Trophoblast cell (in vitro differentiated cells and primary cell): ENCODE measurements at regions not wholly inside any gene's neighbourhood (a gene's known extent, or its start where the extent isn't known, plus 50 kb on each side); places are given as distances from the start of the nearest gene placed in this dataset.
A peak's percentile ranks its signal among the peaks of the same experiment; 100 is the strongest.
"Not testable (repeated sequence)": the region's sequence is repeated elsewhere in the genome, so short reads cannot be mapped to it uniquely, and the experiment has no call there.

Source experiments
- DNase-seq, 2 donors: peaks; one replicate each; pipeline ENCODE4 v3.0.0-alpha.2; 2016
- H2AFZ ChIP-seq: 2 replicates; pipeline ENCODE4 v1.6.1; 2013; ENCODE audit warnings: low read length, moderate library complexity, mild to moderate bottlenecking; ENCODE audit not compliant: insufficient read depth, poor library complexity
- H2AK5ac ChIP-seq: 2 replicates; pipeline ENCODE4 v1.6.1; 2013; ENCODE audit warnings: mild to moderate bottlenecking, low read length
- H2BK120ac ChIP-seq: 2 replicates; pipeline ENCODE4 v1.6.1; 2013; ENCODE audit warnings: low read length, mild to moderate bottlenecking, moderate library complexity; ENCODE audit not compliant: insufficient read depth, poor library complexity
- H2BK12ac ChIP-seq: 2 replicates; pipeline ENCODE4 v1.6.1; 2013; ENCODE audit warnings: mild to moderate bottlenecking, low read length, moderate library complexity
- H2BK5ac ChIP-seq: 2 replicates; pipeline ENCODE4 v1.6.1; 2013; ENCODE audit warnings: low read length, low read depth, moderate library complexity, mild to moderate bottlenecking; ENCODE audit not compliant: poor library complexity
- H3K14ac ChIP-seq: 2 replicates; pipeline ENCODE4 v1.6.1; 2013; ENCODE audit warnings: mild to moderate bottlenecking, low read length
- H3K18ac ChIP-seq: 2 replicates; pipeline ENCODE4 v1.6.1; 2013; ENCODE audit warnings: mild to moderate bottlenecking, low read length
- H3K23ac ChIP-seq: 2 replicates; pipeline ENCODE4 v1.6.1; 2013; ENCODE audit warnings: low read length
- H3K27ac ChIP-seq: 2 replicates; pipeline ENCODE4 v1.5.1; 2013; ENCODE audit warnings: low read depth, mild to moderate bottlenecking, inconsistent platforms, low read length, moderate library complexity
- H3K27me3 ChIP-seq: 2 replicates; pipeline ENCODE4 v1.6.1; 2013; ENCODE audit warnings: inconsistent platforms, mild to moderate bottlenecking, low read length, moderate library complexity; ENCODE audit not compliant: insufficient read depth
- H3K36me3 ChIP-seq, 2 experiments: 1 replicate in 1 of 2; 2 replicates in 1 of 2; pipeline ENCODE4 v1.6.1; 2013; ENCODE audit warnings: low read length in 2 of 2, mild to moderate bottlenecking in 2 of 2, moderate library complexity in 1 of 2; ENCODE audit not compliant: insufficient read depth in 2 of 2, control insufficient read depth in 1 of 2
- H3K4ac ChIP-seq: 2 replicates; pipeline ENCODE4 v1.6.1; 2013; ENCODE audit warnings: low read depth, mild to moderate bottlenecking, low read length, moderate library complexity
- H3K4me1 ChIP-seq, 2 experiments: 1 replicate in 1 of 2; 2 replicates in 1 of 2; pipeline ENCODE4 v1.6.1; 2013; ENCODE audit warnings: low read length in 2 of 2, mild to moderate bottlenecking in 2 of 2, moderate library complexity in 1 of 2; ENCODE audit not compliant: insufficient read depth in 2 of 2, control insufficient read depth in 1 of 2
- H3K4me2 ChIP-seq: 2 replicates; pipeline ENCODE4 v1.6.1; 2013; ENCODE audit warnings: inconsistent platforms, mild to moderate bottlenecking, low read length, moderate library complexity
- H3K4me3 ChIP-seq: 2 replicates; pipeline ENCODE4 v1.5.1; 2013; ENCODE audit warnings: mild to moderate bottlenecking, low read depth, low read length, inconsistent platforms
- H3K79me1 ChIP-seq: one replicate; pipeline ENCODE4 v1.6.1; 2013; ENCODE audit warnings: low read length
- H3K79me2 ChIP-seq: 2 replicates; pipeline ENCODE4 v1.6.1; 2013; ENCODE audit warnings: low read length, mild to moderate bottlenecking; ENCODE audit not compliant: control insufficient read depth, insufficient read depth, poor library complexity
- H3K9ac ChIP-seq: 2 replicates; pipeline ENCODE4 v1.6.1; 2013; ENCODE audit warnings: mild to moderate bottlenecking, low read length
- H3K9me3 ChIP-seq: 2 replicates; pipeline ENCODE4 v1.6.1; 2013; ENCODE audit warnings: low read depth, mild to moderate bottlenecking, control low read depth, inconsistent platforms, low read length; ENCODE audit not compliant: insufficient read depth
- H4K12ac ChIP-seq: 2 replicates; pipeline ENCODE4 v1.6.1; 2013; ENCODE audit warnings: low read depth, mild to moderate bottlenecking, low read length, moderate library complexity
- H4K8ac ChIP-seq: 2 replicates; pipeline ENCODE4 v1.6.1; 2013; ENCODE audit warnings: low read depth, mild to moderate bottlenecking, low read length, moderate library complexity
- H4K91ac ChIP-seq: one replicate; pipeline ENCODE4 v1.6.1; 2013; ENCODE audit warnings: low read depth, mild to moderate bottlenecking, low read length, moderate library complexity
- WGBS: extraction: QIAGEN DNeasy Blood & Tissue Kit; methylation state at CpG from one replicate; pipeline ENCODE4 v1.1.7; 2013; ENCODE audit warnings: missing lambda C conversion rate; ENCODE audit not compliant: insufficient read length, insufficient coverage; ENCODE audit errors: extremely low coverage; 5-methylcytosine and 5-hydroxymethylcytosine counted together

DNA sequence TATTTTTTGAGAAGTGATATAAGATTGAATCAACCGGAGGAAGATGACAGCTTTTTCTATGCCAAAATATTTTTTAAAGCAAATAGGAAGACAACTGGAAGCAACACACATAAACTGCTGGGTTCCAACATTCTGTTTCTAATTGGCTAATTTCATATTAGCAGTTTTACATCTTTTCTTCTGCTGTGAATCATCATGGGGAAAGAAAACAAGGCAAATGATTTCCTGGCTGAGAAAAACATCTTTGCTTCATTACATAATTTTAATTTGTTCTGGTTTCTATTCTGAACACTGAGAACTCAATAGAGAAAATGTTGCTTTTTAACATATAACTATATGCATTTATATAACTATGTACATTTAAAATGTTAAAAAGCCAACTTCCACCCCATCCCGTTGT, 2518.5 kb downstream of the ARAP2 start:
- H4K8ac ChIP-seq, result no peak overlapping the region
- H3K9ac ChIP-seq, result no peak overlapping the region
- H2AK5ac ChIP-seq, result no peak overlapping the region
- no peaks in the 10 kb centered on the region for H3K27me3 ChIP-seq
- no peak overlapping the region for H2AFZ ChIP-seq
- no peak overlapping the region for H3K4me3 ChIP-seq
- H3K18ac ChIP-seq, result no peak overlapping the region
- H3K4me1 ChIP-seq, result peaks cover 0 to 2% of the 10 kb centered on the region in 2 experiments
- H3K79me2 ChIP-seq, result no peaks in the 10 kb centered on the region
- H3K36me3 ChIP-seq, result no peaks in the 10 kb centered on the region
- no peak overlapping the region for H4K12ac ChIP-seq
- no peak overlapping the region for H4K91ac ChIP-seq
- H3K27ac ChIP-seq, result no peak overlapping the region
- no peak overlapping the region for H3K23ac ChIP-seq
- no peak overlapping the region for H3K4me2 ChIP-seq
- DNase-seq, result no peak
- no peak overlapping the region for H2BK5ac ChIP-seq
- no peak overlapping the region for H3K4ac ChIP-seq
- no peak overlapping the region for H2BK12ac ChIP-seq
- WGBS, result no CpG with 5 or more reads among the region's 2 CpGs
- no peaks in the 10 kb centered on the region for H3K9me3 ChIP-seq
- H3K79me1 ChIP-seq, result no peaks in the 10 kb centered on the region
- no peak overlapping the region for H3K14ac ChIP-seq
- no peak overlapping the region for H2BK120ac ChIP-seq

DNA sequence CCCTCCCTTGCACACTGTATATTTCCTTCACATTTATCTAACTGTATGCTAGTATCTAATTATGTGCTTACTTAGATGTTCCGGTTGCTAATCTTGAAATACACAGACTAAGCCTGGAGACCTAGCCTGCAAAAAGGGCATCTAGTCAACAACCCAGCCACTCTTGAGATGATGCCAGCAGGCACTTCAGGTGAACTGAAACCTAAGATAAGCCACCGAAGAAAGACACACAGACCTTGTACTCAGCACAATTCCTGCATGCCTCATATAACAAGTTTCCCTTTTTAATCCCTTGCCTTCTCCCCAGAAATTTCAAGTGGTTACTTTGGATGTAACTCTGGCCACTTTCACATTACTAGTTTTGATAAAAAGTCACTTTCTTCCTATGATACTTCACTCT, 2506.6 kb downstream of the ARAP2 start:
- WGBS, result no CpG with 5 or more reads among the region's 2 CpGs
- no peak overlapping the region for H4K91ac ChIP-seq
- H3K79me1 ChIP-seq, result peaks cover 6% of the 10 kb centered on the region
- no peak overlapping the region for H3K9ac ChIP-seq
- H3K23ac ChIP-seq, result no peak overlapping the region
- no peak overlapping the region for H3K27ac ChIP-seq
- H4K8ac ChIP-seq, result no peak overlapping the region
- H3K4me1 ChIP-seq, result peaks cover 0 to 4% of the 10 kb centered on the region in 2 experiments
- peaks cover 0 to 2% of the 10 kb centered on the region in 2 experiments for H3K36me3 ChIP-seq
- H2AFZ ChIP-seq, result no peak overlapping the region
- no peak overlapping the region for H2BK12ac ChIP-seq
- H3K79me2 ChIP-seq, result no peaks in the 10 kb centered on the region
- no peak overlapping the region for H2BK120ac ChIP-seq
- no peak overlapping the region for H4K12ac ChIP-seq
- H3K14ac ChIP-seq, result no peak overlapping the region
- H2BK5ac ChIP-seq, result no peak overlapping the region
- DNase-seq, result no peak
- H3K18ac ChIP-seq, result no peak overlapping the region
- H3K4me2 ChIP-seq, result no peak overlapping the region
- H3K4me3 ChIP-seq, result no peak overlapping the region
- H3K9me3 ChIP-seq, result peaks cover 4% of the 10 kb centered on the region
- H3K27me3 ChIP-seq, result no peaks in the 10 kb centered on the region
- no peak overlapping the region for H3K4ac ChIP-seq
- H2AK5ac ChIP-seq, result no peak overlapping the region

- WGBS, result no CpG with 5 or more reads among the region's 10 CpGs
- H3K79me1 ChIP-seq, result peaks cover 6% of the 10 kb centered on the region
- peak overlapping the region; percentile 49 for H4K91ac ChIP-seq
- no peak overlapping the region for H3K14ac ChIP-seq
- no peak overlapping the region for H4K8ac ChIP-seq
- no peak overlapping the region for H3K4me2 ChIP-seq
- H2BK12ac ChIP-seq, result peak overlapping the region; percentile 56
- no peaks in the 10 kb centered on the region for H3K27me3 ChIP-seq
- peaks cover 4% of the 10 kb centered on the region for H3K9me3 ChIP-seq
- no peak overlapping the region for H3K4ac ChIP-seq
- peak overlapping the region; percentile 70 for H2BK120ac ChIP-seq
- H3K4me1 ChIP-seq, result peaks cover 0 to 4% of the 10 kb centered on the region in 2 experiments
- no peak overlapping the region for H3K18ac ChIP-seq
- peak overlapping the region; percentile 84 for H3K27ac ChIP-seq
- H4K12ac ChIP-seq, result no peak overlapping the region
- peak overlapping the region; percentile 75 for H2BK5ac ChIP-seq
- no peak overlapping the region for H3K4me3 ChIP-seq
- no peak overlapping the region for H3K9ac ChIP-seq
- H3K23ac ChIP-seq, result no peak overlapping the region
- no peak overlapping the region for H2AFZ ChIP-seq
- H3K36me3 ChIP-seq, result peaks cover 0 to 2% of the 10 kb centered on the region in 2 experiments
- DNase-seq, result peak; percentile 13 to 74
- no peak overlapping the region for H2AK5ac ChIP-seq
- H3K79me2 ChIP-seq, result no peaks in the 10 kb centered on the region
These were observed 2504.3 kb downstream of the ARAP2 start for GRCh38 chr4:33739884-33740632.

GRCh38 chr4:33740871-33741270, 2503.4 kb downstream of the ARAP2 start:
- not testable (repeated sequence) for H2BK120ac ChIP-seq, H3K79me1 ChIP-seq, H3K4me1 ChIP-seq, H3K23ac ChIP-seq, H3K18ac ChIP-seq, H3K9me3 ChIP-seq, H3K14ac ChIP-seq, H2AK5ac ChIP-seq, H2BK12ac ChIP-seq, H3K4ac ChIP-seq, H3K4me2 ChIP-seq, H4K8ac ChIP-seq, H2BK5ac ChIP-seq, H3K36me3 ChIP-seq, H2AFZ ChIP-seq, H3K79me2 ChIP-seq, H4K12ac ChIP-seq, H3K27me3 ChIP-seq, H3K9ac ChIP-seq, H3K4me3 ChIP-seq
- Histone ChIP-seq H3K27ac (peak overlapping the region; percentile 84), H4K91ac (peak overlapping the region; percentile 20)
- no CpG with 5 or more reads among the region's 5 CpGs for WGBS
- DNase-seq, result peak in 1 of 2 donors; percentile 39
